GM12892 (cell line): ENCODE measurements at regions not wholly inside any gene's neighbourhood (a gene's known extent, or its start where the extent isn't known, plus 50 kb on each side); places are given as distances from the start of the nearest gene placed in this dataset.

ENCODE experiments used
- DNase-seq: peaks from one replicate; pipeline ENCODE4 v3.0.0; 2011; ENCODE audit not compliant: insufficient read length
- FAIRE-seq: peaks from 2 replicates; lab custom pipeline; 2011; peaks lifted over from hg19 to GRCh38; lab: Jason Lieb, UNC
- POLR2A ChIP-seq: IDR thresholded peaks from 2 replicates; pipeline ENCODE4 v1.6.1; 2011; ENCODE audit warnings: low read depth, low read length, control low read depth
- POLR2AphosphoS5 ChIP-seq: IDR thresholded peaks from 2 replicates; pipeline ENCODE4 v1.6.1; 2011; ENCODE audit warnings: low read depth, low read length, control low read depth
- TAF1 ChIP-seq: IDR thresholded peaks from 2 replicates; pipeline ENCODE4 v1.6.1; 2011; ENCODE audit warnings: low read depth, mild to moderate bottlenecking, control low read depth, low read length, borderline replicate concordance

- TF ChIP-seq POLR2A (no peak), POLR2AphosphoS5 (no peak), TAF1 (no peak)
- no peak for FAIRE-seq
- DNase-seq = no peak
These were observed 124.1 kb upstream of the TCF21 start for GRCh38 chr6:133764754-133765208.

GRCh38 chr6:133767357-133767970 lies 121.4 kb upstream of the TCF21 start:
- DNase-seq = no peak
- TF ChIP-seq TAF1 (no peak), POLR2AphosphoS5 (no peak), POLR2A (no peak)
- FAIRE-seq = no peak

- DNase-seq (no peak), FAIRE-seq (no peak)
- TF ChIP-seq TAF1 (no peak), POLR2AphosphoS5 (no peak), POLR2A (no peak)
These were observed 120.1 kb upstream of the TCF21 start for GRCh38 chr6:133768656-133769295.

- TF ChIP-seq POLR2AphosphoS5 = no peak
- TF ChIP-seq TAF1 = no peak
- TF ChIP-seq POLR2A = no peak
- DNase-seq (no peak), FAIRE-seq (no peak)
These were observed 119.5 kb upstream of the TCF21 start for GRCh38 chr6:133769463-133769862.

GRCh38 chr6:133772567-133772966 lies 116.3 kb upstream of the TCF21 start:
- FAIRE-seq (no peak), DNase-seq (no peak)
- TF ChIP-seq POLR2AphosphoS5 (no peak), POLR2A (no peak), TAF1 (no peak)

- DNase-seq (no peak), FAIRE-seq (no peak)
- no peak for TF ChIP-seq POLR2AphosphoS5
- no peak for TF ChIP-seq POLR2A
- TF ChIP-seq TAF1 = no peak
These were observed 115.1 kb upstream of the TCF21 start for GRCh38 chr6:133773776-133774175.

DNA sequence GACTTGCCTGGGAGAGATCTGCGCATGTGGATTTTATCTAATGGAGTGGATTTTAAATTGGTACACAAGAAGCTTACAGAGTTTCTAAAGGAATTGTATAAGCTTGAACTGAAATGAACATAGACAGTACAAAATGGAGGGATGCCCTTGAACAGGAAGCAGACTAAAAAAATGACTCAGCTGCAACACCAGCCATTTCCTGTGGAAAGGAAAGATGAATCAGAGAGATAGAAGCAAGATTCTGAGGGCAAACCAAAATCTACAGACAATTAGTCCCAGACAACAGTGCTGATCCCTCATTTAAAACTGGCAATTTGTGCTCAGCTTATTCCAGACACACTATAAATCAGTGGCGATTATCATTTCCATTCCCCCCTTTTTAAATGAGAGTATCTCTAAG lies 114.6 kb upstream of the TCF21 start:
- DNase-seq (no peak), FAIRE-seq (no peak)
- no peak for TF ChIP-seq POLR2A
- TF ChIP-seq TAF1 = no peak
- TF ChIP-seq POLR2AphosphoS5 = no peak

- FAIRE-seq (no peak), DNase-seq (no peak)
These were observed 110.3 kb upstream of the TCF21 start for GRCh38 chr6:133778414-133779130.

DNA sequence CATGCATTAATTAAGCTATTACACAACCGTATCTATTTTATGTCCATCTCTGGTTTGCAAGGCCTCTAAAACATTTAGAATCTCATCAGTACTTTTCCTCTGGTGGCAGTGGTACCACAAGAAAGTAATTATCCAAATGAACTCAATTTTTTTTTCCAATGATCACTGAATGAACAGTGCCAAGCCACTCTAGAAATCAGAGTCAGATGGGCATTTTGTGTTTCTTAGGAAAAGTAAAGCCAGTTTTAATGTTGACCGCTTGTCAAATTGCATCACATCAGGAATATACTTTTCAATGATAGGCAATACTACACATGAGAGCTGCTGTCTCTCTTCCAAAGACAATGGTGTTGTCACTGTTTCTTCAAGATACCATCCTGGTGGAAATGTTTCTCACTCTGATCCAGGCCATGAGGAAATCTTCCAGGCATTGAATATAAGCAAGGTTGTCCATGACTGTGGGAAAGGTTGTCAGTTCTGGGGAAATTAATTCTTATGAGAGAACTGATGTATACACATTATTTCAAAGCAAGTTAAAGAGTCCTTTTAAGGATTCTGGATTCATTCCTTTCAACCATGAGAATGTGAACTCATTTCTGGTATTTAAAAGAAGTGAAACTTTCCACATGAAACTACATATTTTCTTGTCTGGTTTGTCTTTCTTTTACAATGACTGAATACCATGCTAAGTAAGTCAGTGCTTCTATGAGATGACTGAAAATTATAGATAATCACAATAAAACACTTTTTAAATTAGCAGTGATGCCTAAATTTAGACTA lies 108.8 kb upstream of the TCF21 start:
- FAIRE-seq (no peak), DNase-seq (no peak)
- TF ChIP-seq TAF1 (no peak), POLR2AphosphoS5 (no peak), POLR2A (no peak)

More at GRCh38 chr6:133778414-133779130, 110.3 kb upstream of the TCF21 start:
- TF ChIP-seq POLR2AphosphoS5 (no peak), TAF1 (no peak), POLR2A (no peak)

DNA sequence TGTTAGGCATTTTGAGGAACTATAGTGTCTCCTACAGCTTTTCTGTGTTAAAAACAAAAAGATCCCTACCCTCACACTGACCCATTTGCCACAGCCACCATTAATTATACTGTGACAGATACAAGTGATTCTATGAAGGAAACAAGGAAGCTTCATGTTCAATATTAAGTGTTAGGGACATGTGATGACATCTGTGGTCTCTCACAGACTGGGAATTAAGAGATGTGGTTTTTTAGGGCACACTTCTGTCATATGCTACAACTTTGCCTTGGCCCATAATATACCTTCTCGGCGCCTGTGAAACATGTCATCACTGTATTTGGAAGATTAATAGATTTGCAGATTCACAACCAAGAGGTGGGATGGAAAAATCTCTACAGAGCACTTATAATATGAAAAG lies 102.9 kb upstream of the TCF21 start:
- no peak for FAIRE-seq
- no peak for TF ChIP-seq TAF1
- TF ChIP-seq POLR2AphosphoS5 = no peak
- TF ChIP-seq POLR2A = no peak
- no peak for DNase-seq

DNA sequence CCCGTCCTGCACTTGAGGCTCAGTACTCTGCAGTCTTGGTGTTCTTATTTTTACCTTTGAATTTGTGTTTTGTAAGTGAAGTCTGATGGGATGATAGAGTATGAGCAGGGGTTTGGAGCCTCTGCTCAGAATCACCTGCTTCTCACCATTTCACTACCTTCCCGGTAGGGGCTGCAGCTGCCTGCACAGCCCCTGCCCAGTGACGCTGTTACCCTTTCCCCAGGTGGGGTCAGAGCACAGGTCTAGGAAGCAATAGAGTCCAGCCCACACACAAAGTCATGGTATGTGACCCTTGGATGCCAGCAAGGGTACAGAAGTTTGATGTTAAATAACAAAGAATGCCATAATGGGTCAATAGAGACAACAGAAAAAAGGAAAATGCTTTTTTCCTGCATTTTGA lies 101.8 kb upstream of the TCF21 start:
- no peak for TF ChIP-seq POLR2AphosphoS5
- no peak for TF ChIP-seq TAF1
- DNase-seq = no peak
- FAIRE-seq = no peak

- DNase-seq (no peak), FAIRE-seq (no peak)
- TF ChIP-seq TAF1 = no peak
- no peak for TF ChIP-seq POLR2A
- no peak for TF ChIP-seq POLR2AphosphoS5
These were observed 100.9 kb upstream of the TCF21 start for GRCh38 chr6:133787859-133788505.
